ENCODE measurements at regions not wholly inside any gene's neighbourhood (a gene's known extent, or its start where the extent isn't known, plus 50 kb on each side); places are given as distances from the start of the nearest gene placed in this dataset.

DNA sequence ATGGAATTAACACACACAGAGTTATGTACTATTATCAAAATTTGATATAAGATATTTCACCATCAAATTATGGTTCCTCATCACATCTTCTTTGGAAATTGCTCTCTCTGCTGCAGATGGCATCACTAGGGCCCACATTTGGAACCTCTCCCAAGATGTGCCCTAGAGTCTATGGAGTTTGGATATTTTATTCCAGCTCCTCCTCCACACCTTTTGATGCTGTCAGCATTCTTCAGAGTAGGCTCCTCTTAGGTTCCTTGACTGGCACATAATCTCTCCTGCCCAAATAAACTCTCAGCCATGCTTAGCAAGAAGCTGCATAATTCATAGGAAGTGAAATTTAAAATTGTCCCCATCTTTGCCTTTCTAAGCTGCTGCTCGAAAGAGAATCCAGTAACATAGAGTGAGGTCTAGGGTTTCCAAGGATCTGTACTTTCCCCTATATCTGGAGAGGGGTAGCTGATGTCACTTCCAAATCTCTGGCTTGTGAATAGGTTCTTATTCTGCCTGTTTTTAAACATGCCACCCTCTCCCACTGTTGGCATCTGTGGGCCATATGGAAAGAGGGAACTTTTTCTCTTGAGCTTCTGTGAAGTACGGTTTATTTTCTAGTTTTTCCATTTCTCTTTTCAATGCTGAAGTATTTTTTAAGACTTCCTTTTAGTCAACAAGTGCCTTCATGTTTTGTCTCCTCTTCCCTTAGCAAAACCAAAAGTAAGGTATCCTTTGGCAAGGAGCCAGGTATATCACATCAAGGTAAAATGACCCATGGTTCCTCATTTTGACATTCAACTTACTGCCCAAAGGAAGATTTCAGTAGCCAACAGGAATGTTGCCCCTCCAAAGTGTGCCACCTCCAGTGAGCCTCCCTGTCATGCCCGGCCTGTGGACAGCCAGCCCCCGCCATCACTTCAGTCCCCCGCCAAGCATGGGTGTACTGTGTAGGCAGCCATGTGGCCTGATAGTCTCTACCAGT lies 75.3 kb upstream of the C2CD4B start:
- CTCF ChIA-PET, result interaction anchor here (1.0 to 3.0 kb wide), 3 partner anchors 14 to 67 kb away, joined by 3 to 16 read pairs (median 4); no protein-coding TSS in a partner anchor
- H3K4me3 ChIP-seq (ENCODE audit: low read depth, low read length), result no peak overlapping the region
- no peak overlapping the region for H3K27ac ChIP-seq (ENCODE audit: low read depth, low read length)
- H3K27me3 ChIP-seq (ENCODE audit: control insufficient read depth, insufficient read depth, low read length), result peaks cover 9% of the 10 kb centered on the region
- TF ChIP-seq, protein P1, sequence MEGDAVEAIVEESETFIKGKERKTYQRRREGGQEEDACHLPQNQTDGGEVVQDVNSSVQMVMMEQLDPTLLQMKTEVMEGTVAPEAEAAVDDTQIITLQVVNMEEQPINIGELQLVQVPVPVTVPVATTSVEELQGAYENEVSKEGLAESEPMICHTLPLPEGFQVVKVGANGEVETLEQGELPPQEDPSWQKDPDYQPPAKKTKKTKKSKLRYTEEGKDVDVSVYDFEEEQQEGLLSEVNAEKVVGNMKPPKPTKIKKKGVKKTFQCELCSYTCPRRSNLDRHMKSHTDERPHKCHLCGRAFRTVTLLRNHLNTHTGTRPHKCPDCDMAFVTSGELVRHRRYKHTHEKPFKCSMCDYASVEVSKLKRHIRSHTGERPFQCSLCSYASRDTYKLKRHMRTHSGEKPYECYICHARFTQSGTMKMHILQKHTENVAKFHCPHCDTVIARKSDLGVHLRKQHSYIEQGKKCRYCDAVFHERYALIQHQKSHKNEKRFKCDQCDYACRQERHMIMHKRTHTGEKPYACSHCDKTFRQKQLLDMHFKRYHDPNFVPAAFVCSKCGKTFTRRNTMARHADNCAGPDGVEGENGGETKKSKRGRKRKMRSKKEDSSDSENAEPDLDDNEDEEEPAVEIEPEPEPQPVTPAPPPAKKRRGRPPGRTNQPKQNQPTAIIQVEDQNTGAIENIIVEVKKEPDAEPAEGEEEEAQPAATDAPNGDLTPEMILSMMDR (IDR thresholded peaks at IDR 0.05; ENCODE audit: low read depth, low read length), result no peak
- POLR2A ChIA-PET, result no interaction called here
- no peak for DNase-seq (ENCODE audit: low read depth, low spot score)
- H3K9me3 ChIP-seq (ENCODE audit: control insufficient read depth, insufficient read depth, low read length), result no peaks in the 10 kb centered on the region

DNA sequence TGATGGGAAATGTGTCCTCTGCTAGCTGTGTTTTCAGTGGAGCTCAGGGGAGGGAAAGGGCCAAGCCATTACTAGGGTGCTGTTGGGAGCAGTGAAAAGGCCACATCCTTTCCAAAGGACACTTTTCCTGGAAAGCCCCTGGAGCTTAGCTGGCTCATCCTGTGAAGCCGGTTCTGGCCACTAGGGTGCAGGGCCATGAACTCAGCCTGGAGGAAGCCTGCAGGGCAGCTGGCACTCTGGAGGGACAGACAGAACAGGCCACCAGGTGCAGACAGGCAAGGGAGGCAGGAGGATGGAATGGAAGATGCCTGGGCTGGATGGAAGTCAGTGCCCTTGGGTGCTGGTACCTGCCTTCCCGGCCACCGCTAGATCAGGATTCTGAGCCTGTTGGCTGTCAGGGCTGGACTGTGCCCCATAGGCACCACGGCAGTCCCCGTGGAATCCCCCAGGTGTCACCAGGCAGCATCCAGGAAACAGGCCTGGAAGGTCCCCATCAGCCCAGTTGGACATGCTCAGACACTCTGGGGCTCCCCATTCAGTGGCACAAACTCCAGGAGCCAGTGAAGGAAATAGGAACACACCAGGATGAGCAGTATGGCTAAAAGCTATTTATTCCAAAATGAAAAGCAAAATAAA lies 76.2 kb upstream of the C2CD4B start:
- ChIA-PET CTCF (interaction anchor here (1.0 to 3.0 kb wide), 3 partner anchors 13 to 66 kb away, joined by 3 to 16 read pairs (median 4); no protein-coding TSS in a partner anchor), POLR2A (no interaction called here)
- H3K27me3 ChIP-seq (ENCODE audit: control insufficient read depth, insufficient read depth, low read length), result peaks cover 9% of the 10 kb centered on the region
- H3K4me3 ChIP-seq (ENCODE audit: low read depth, low read length), result no peak overlapping the region
- no peak overlapping the region for H3K27ac ChIP-seq (ENCODE audit: low read depth, low read length)
- TF ChIP-seq, protein P1 (IDR thresholded peaks at IDR 0.05; ENCODE audit: low read depth, low read length), result peak; percentile 36; the same call in 1 of the 2 replicates
- H3K9me3 ChIP-seq (ENCODE audit: control insufficient read depth, insufficient read depth, low read length), result no peaks in the 10 kb centered on the region
- no peak for DNase-seq (ENCODE audit: low read depth, low spot score)

DNA sequence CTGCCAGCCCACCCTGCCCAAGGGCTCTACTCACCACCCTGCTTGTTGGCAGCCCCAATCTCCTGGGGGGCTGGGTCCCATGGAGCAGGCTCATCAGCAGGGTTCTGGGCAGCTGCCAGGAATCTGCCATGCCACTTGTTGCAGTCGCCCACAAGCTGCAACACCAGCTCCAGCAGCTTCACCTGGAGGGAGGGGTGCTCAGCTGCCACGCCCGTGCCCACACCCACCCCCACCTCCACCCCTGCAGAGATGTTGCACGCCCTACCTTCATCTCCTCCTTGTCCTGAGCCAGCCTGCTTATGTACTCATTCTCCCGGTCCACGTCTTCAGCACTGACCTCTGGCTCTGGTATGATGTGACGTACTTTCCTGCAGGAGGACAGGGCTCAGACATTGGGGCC lies 77.9 kb upstream of the C2CD4B start:
- H3K27me3 ChIP-seq (ENCODE audit: control insufficient read depth, insufficient read depth, low read length), result peaks cover 6% of the 10 kb centered on the region
- ChIA-PET CTCF (interaction anchor here (0.7 kb wide), 1 partner anchor 198 kb away, joined by 3 read pairs; no protein-coding TSS in a partner anchor), POLR2A (no interaction called here)
- H3K27ac ChIP-seq (ENCODE audit: low read depth, low read length), result no peak overlapping the region
- no peak overlapping the region for H3K4me3 ChIP-seq (ENCODE audit: low read depth, low read length)
- no peak for DNase-seq (ENCODE audit: low read depth, low spot score)
- TF ChIP-seq, protein P1 (IDR thresholded peaks at IDR 0.05; ENCODE audit: low read depth, low read length), result no peak
- H3K9me3 ChIP-seq (ENCODE audit: control insufficient read depth, insufficient read depth, low read length), result no peaks in the 10 kb centered on the region

DNA sequence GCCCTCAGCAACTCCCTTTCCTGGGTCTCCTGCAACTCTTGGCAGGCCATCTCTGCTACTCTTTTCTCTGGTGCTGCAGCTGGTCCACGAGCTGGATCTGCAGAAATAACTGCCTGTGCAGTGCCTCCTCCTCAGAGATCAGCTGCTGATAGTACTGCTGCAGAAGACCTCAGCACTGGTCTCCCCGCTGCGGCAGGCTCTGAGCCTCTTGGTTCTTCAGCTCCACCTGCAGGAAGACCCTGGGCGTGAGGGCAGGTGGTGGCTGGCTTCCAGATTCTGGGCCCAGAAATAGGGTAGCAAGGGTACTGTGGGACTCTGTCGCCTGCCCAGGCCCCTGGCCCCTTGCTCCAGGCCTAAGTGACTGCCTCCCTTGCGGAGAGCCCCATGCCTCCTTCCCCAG lies 79.7 kb upstream of the C2CD4B start:
- TF ChIP-seq, protein P1 (IDR thresholded peaks at IDR 0.05; ENCODE audit: low read depth, low read length), result no peak
- Histone ChIP-seq H3K9me3 (ENCODE audit: control insufficient read depth, insufficient read depth, low read length) (no peaks in the 10 kb centered on the region), H3K4me3 (ENCODE audit: low read depth, low read length) (no peak overlapping the region), H3K27me3 (ENCODE audit: control insufficient read depth, insufficient read depth, low read length) (peaks cover 5% of the 10 kb centered on the region), H3K27ac (ENCODE audit: low read depth, low read length) (no peak overlapping the region)
- ChIA-PET CTCF (interaction anchor here (0.5 kb wide), 1 partner anchor 10 kb away, joined by 6 read pairs; no protein-coding TSS in a partner anchor), POLR2A (no interaction called here)
- no peak for DNase-seq (ENCODE audit: low read depth, low spot score)

Data from AG04450 (cell line).